AML-193 (cell line): ENCODE measurements at regions not wholly inside any gene's neighbourhood (a gene's known extent, or its start where the extent isn't known, plus 50 kb on each side); places are given as distances from the start of the nearest gene placed in this dataset.
"Not testable (repeated sequence)": the region's sequence is repeated elsewhere in the genome, so short reads cannot be mapped to it uniquely, and the experiment has no call there.

Source experiments
- DNase-seq, 2 experiments: peaks; one replicate each; lab custom pipeline; 2025; lab: John Stamatoyannopoulos, UW

- DNase-seq: no peak
These were observed 831.0 kb downstream of the SEMA5A start for GRCh38 chr5:8714861-8715260.

GRCh38 chr5:8719796-8720195 is 826.1 kb downstream of the SEMA5A start:
- no peak for DNase-seq

GRCh38 chr5:8720506-8720905 is 825.4 kb downstream of the SEMA5A start:
- no peak for DNase-seq

- DNase-seq: no peak
These were observed 824.3 kb downstream of the SEMA5A start for GRCh38 chr5:8721536-8721935.

GRCh38 chr5:8726383-8727036 is 819.4 kb downstream of the SEMA5A start:
- DNase-seq: no peak

- DNase-seq: no peak
These were observed 818.5 kb downstream of the SEMA5A start for GRCh38 chr5:8727396-8727795.

- no peak for DNase-seq
These were observed 816.4 kb downstream of the SEMA5A start for GRCh38 chr5:8729437-8729836.

- no peak for DNase-seq
These were observed 815.7 kb downstream of the SEMA5A start for GRCh38 chr5:8730194-8730593.

GRCh38 chr5:8731110-8731509 is 814.8 kb downstream of the SEMA5A start:
- DNase-seq: not testable (repeated sequence)

GRCh38 chr5:8740595-8740994 is 805.3 kb downstream of the SEMA5A start:
- DNase-seq: no peak

- DNase-seq: no peak
These were observed 796.3 kb downstream of the SEMA5A start for GRCh38 chr5:8749556-8749955.

GRCh38 chr5:8750100-8750499 is 795.8 kb downstream of the SEMA5A start:
- no peak for DNase-seq

GRCh38 chr5:8751971-8752370 is 793.9 kb downstream of the SEMA5A start:
- no peak for DNase-seq

GRCh38 chr5:8752595-8752994 is 793.3 kb downstream of the SEMA5A start:
- no peak for DNase-seq

GRCh38 chr5:8756498-8757084 is 789.3 kb downstream of the SEMA5A start:
- peak; percentile 4 to 15 for DNase-seq

GRCh38 chr5:8765886-8766285 is 780.0 kb downstream of the SEMA5A start:
- no peak for DNase-seq

- DNase-seq: no peak
These were observed 779.4 kb downstream of the SEMA5A start for GRCh38 chr5:8766448-8766847.

- no peak for DNase-seq
These were observed 778.8 kb downstream of the SEMA5A start for GRCh38 chr5:8767111-8767510.

GRCh38 chr5:8767746-8768145 is 778.1 kb downstream of the SEMA5A start:
- no peak for DNase-seq

GRCh38 chr5:8769631-8770030 is 776.2 kb downstream of the SEMA5A start:
- DNase-seq: no peak

GRCh38 chr5:8770431-8770830 is 775.4 kb downstream of the SEMA5A start:
- no peak for DNase-seq

GRCh38 chr5:8773046-8773615 is 772.7 kb downstream of the SEMA5A start:
- DNase-seq: no peak

- no peak for DNase-seq
These were observed 761.2 kb downstream of the SEMA5A start for GRCh38 chr5:8784692-8785091.

- DNase-seq: no peak
These were observed 757.6 kb downstream of the SEMA5A start for GRCh38 chr5:8788246-8788645.
